H9 (cell line): ENCODE measurements at regions not wholly inside any gene's neighbourhood (a gene's known extent, or its start where the extent isn't known, plus 50 kb on each side); places are given as distances from the start of the nearest gene placed in this dataset.

Experiments
- DNase-seq: peaks from one replicate; pipeline ENCODE4 v3.0.0-alpha.2; 2017
- H2AFZ ChIP-seq: one replicate; pipeline ENCODE4 v1.6.1; 2013; ENCODE audit warnings: mild to moderate bottlenecking, low read length, control low read depth, moderate library complexity
- H2AK5ac ChIP-seq: 2 replicates; pipeline ENCODE4 v1.6.1; 2013; ENCODE audit warnings: low read length, control low read depth, mixed read lengths; ENCODE audit not compliant: insufficient read length
- H2BK120ac ChIP-seq: one replicate; pipeline ENCODE4 v1.6.1; 2013; ENCODE audit warnings: low read depth, mild to moderate bottlenecking, low read length, control low read depth, inconsistent platforms; ENCODE audit not compliant: poor library complexity, severe bottlenecking
- H2BK12ac ChIP-seq: 2 replicates; pipeline ENCODE4 v1.6.1; 2013; ENCODE audit warnings: low read length, control low read depth, mixed read lengths, low read depth; ENCODE audit not compliant: insufficient read length
- H2BK15ac ChIP-seq: 2 replicates; pipeline ENCODE4 v1.6.1; 2013; ENCODE audit warnings: low read depth, low read length, control low read depth
- H2BK20ac ChIP-seq: one replicate; pipeline ENCODE4 v1.6.1; 2013; ENCODE audit warnings: low read depth, mild to moderate bottlenecking, low read length, control low read depth, inconsistent platforms; ENCODE audit not compliant: poor library complexity, severe bottlenecking
- H2BK5ac ChIP-seq: 2 replicates; pipeline ENCODE4 v1.6.1; 2013; ENCODE audit warnings: low read length, control low read depth, mixed read lengths; ENCODE audit not compliant: insufficient read length
- H3K14ac ChIP-seq: 2 replicates; pipeline ENCODE4 v1.6.1; 2013; ENCODE audit warnings: low read length, control low read depth; ENCODE audit not compliant: insufficient read depth
- H3K18ac ChIP-seq: 2 replicates; pipeline ENCODE4 v1.6.1; 2013; ENCODE audit warnings: low read depth, mild to moderate bottlenecking, mixed read lengths, low read length, control low read depth; ENCODE audit not compliant: insufficient read length
- H3K23ac ChIP-seq: 2 replicates; pipeline ENCODE4 v1.6.1; 2013; ENCODE audit warnings: low read length, control low read depth, mixed read lengths, low read depth; ENCODE audit not compliant: insufficient read length
- H3K23me2 ChIP-seq: 2 replicates; pipeline ENCODE4 v1.6.1; 2013; ENCODE audit warnings: low read depth, mild to moderate bottlenecking, mixed read lengths, low read length, control low read depth; ENCODE audit not compliant: insufficient read length, poor library complexity, severe bottlenecking
- H3K27ac ChIP-seq: 2 replicates; pipeline ENCODE4 v1.5.1; 2013; ENCODE audit warnings: low read length, control low read depth, mixed read lengths, low read depth; ENCODE audit not compliant: insufficient read length
- H3K27me3 ChIP-seq: 2 replicates; pipeline ENCODE4 v1.6.1; 2013; ENCODE audit warnings: low read length, control low read depth, inconsistent platforms; ENCODE audit not compliant: insufficient read depth
- H3K4ac ChIP-seq: 2 replicates; pipeline ENCODE4 v1.6.1; 2013; ENCODE audit warnings: low read depth, mild to moderate bottlenecking, control low read depth, inconsistent platforms, low read length, moderate library complexity
- H3K4me1 ChIP-seq: 2 replicates; pipeline ENCODE4 v1.6.1; 2013; ENCODE audit warnings: low read length, control low read depth, inconsistent platforms; ENCODE audit not compliant: insufficient read depth
- H3K4me2 ChIP-seq: 2 replicates; pipeline ENCODE4 v1.6.1; 2013; ENCODE audit warnings: low read length, control low read depth, mixed read lengths; ENCODE audit not compliant: insufficient read length, insufficient read depth
- H3K56ac ChIP-seq: 2 replicates; pipeline ENCODE4 v1.6.1; 2013; ENCODE audit warnings: low read depth, mild to moderate bottlenecking, mixed read lengths, low read length, control low read depth; ENCODE audit not compliant: insufficient read length
- H3K79me1 ChIP-seq: 2 replicates; pipeline ENCODE4 v1.6.1; 2013; ENCODE audit warnings: low read depth, mild to moderate bottlenecking, moderate library complexity, low read length, control low read depth, inconsistent platforms; ENCODE audit not compliant: insufficient read depth, poor library complexity, severe bottlenecking
- H3K79me2 ChIP-seq: 2 replicates; pipeline ENCODE4 v1.6.1; 2013; ENCODE audit warnings: low read length, control low read depth, inconsistent platforms; ENCODE audit not compliant: insufficient read depth
- H3K9ac ChIP-seq: 2 replicates; pipeline ENCODE4 v1.6.1; 2013; ENCODE audit warnings: low read length, control low read depth, mixed read lengths; ENCODE audit not compliant: insufficient read length; ENCODE audit errors: extremely low read depth
- H3K9me3 ChIP-seq: one replicate; pipeline ENCODE4 v1.6.1; 2013; ENCODE audit warnings: low read depth, low read length, inconsistent platforms; ENCODE audit not compliant: control insufficient read depth
- H3T11ph ChIP-seq: one replicate; pipeline ENCODE4 v1.6.1; 2013; ENCODE audit warnings: mild to moderate bottlenecking, low read length, control low read depth, inconsistent platforms
- H4K20me1 ChIP-seq: one replicate; pipeline ENCODE4 v1.6.1; 2013; ENCODE audit not compliant: control insufficient read depth, insufficient read length, insufficient read depth
- H4K5ac ChIP-seq: 2 replicates; pipeline ENCODE4 v1.6.1; 2013; ENCODE audit warnings: low read depth, mild to moderate bottlenecking, mixed read lengths, low read length, control low read depth; ENCODE audit not compliant: insufficient read length
- H4K8ac ChIP-seq: replicated peaks from 2 replicates; pipeline ENCODE4 v1.6.1; 2013; ENCODE audit warnings: low read length, control low read depth, mixed read lengths, low read depth; ENCODE audit not compliant: insufficient read length
- H4K91ac ChIP-seq: 2 replicates; pipeline ENCODE4 v1.6.1; 2013; ENCODE audit warnings: low read depth, mild to moderate bottlenecking, moderate library complexity, mixed read lengths, low read length, control low read depth; ENCODE audit not compliant: insufficient read length
- H3K27ac Mint-ChIP-seq, 3 experiments: 2 replicates in 2 of 3; 3 replicates in 1 of 3; pipeline ENCODE4 v1.8.0; 2020 to 2021; ENCODE audit warnings: mixed read lengths in 3 of 3, mild to moderate bottlenecking in 1 of 3, moderate library complexity in 1 of 3
- H3K27me3 Mint-ChIP-seq: 2 replicates; pipeline ENCODE4 v1.8.0; 2021; ENCODE audit warnings: low read depth, mild to moderate bottlenecking, moderate library complexity, mixed read lengths
- H3K36me3 Mint-ChIP-seq, 3 experiments: 2 replicates in 2 of 3; 3 replicates in 1 of 3; pipeline ENCODE4 v1.8.0; 2020 to 2021; ENCODE audit warnings: low read depth in 3 of 3, mixed read lengths in 3 of 3; ENCODE audit not compliant: insufficient read depth in 1 of 3
- H3K4me1 Mint-ChIP-seq, 2 experiments: 2 replicates each; pipeline ENCODE4 v1.8.0; 2020; ENCODE audit warnings: mixed read lengths in 2 of 2
- H3K4me3 Mint-ChIP-seq, 2 experiments: 2 replicates in 1 of 2; 3 replicates in 1 of 2; pipeline ENCODE4 v1.8.0; 2020 to 2021; ENCODE audit warnings: mild to moderate bottlenecking in 2 of 2, mixed read lengths in 2 of 2, moderate library complexity in 1 of 2
- H3K9me3 Mint-ChIP-seq, 2 experiments: 2 replicates in 1 of 2; 3 replicates in 1 of 2; pipeline ENCODE4 v1.8.0; 2020; ENCODE audit warnings: mild to moderate bottlenecking in 2 of 2, mixed read lengths in 2 of 2, moderate library complexity in 1 of 2
- CTCF ChIP-seq: fragments of 200-600 bp; sonication (generic); conservative IDR thresholded peaks from 3 replicates; pipeline ENCODE4 v1.8.0; 2021; ENCODE audit warnings: antibody characterized with exemption, mild to moderate bottlenecking
- WGBS: extraction: QIAGEN DNeasy Blood & Tissue Kit; methylation state at CpG from one replicate; pipeline ENCODE4 v1.1.7; 2013; ENCODE audit warnings: missing lambda C conversion rate, low lambda C conversion rate, mixed read lengths; ENCODE audit not compliant: insufficient read length; ENCODE audit errors: extremely low coverage; 5-methylcytosine and 5-hydroxymethylcytosine counted together

DNA sequence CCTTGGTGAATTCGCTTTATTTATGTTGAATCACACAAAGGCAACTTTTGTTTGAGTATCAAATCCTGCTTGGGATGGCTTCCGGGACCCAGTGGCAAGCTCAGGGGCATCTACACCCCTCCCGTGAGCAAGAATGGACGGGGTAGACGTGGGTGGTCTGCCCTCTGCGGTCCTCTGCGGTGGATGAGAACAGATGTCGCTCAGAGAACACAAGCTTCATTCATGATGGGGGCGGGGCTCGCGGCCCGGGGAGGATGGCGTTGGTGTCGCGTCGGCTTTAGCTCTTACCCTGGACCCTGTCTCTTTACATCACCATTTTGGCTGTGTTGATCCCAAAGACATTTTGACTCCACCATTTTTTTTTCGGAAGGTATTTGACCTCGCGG, 158.5 kb upstream of the RTL1 start:
- H3K4me2 ChIP-seq, result no peak overlapping the region
- no peaks in the 10 kb centered on the region for H3K9me3 ChIP-seq
- no peak overlapping the region for H4K5ac ChIP-seq

More for the DNA sequence above, 158.5 kb upstream of the RTL1 start:
- Mint-ChIP-seq H3K36me3 (no peaks in the 10 kb centered on the region; a peak in 2 of 7 replicates), H3K27ac (no peak overlapping the region), H3K9me3 (peaks cover 8 to 9% of the 10 kb centered on the region in 2 experiments), H3K27me3 (peaks cover 16% of the 10 kb centered on the region), H3K4me3 (no peak overlapping the region), H3K4me1 (no peaks in the 10 kb centered on the region)
- no peak overlapping the region for H3K56ac ChIP-seq
- no peak overlapping the region for H3K23ac ChIP-seq
- H3K4ac ChIP-seq, result no peak overlapping the region
- H3K23me2 ChIP-seq, result no peaks in the 10 kb centered on the region
- H3T11ph ChIP-seq, result no peak overlapping the region
- no peak overlapping the region for H3K14ac ChIP-seq
- H2AFZ ChIP-seq, result no peak overlapping the region
- no peak overlapping the region for H2BK5ac ChIP-seq
- no peak for DNase-seq
- H3K9ac ChIP-seq, result no peak overlapping the region
- WGBS, result no CpG with 5 or more reads among the region's 19 CpGs
- H3K27ac ChIP-seq, result no peak overlapping the region
- H2BK15ac ChIP-seq, result no peak overlapping the region
- no peak overlapping the region for H2BK120ac ChIP-seq
- no peaks in the 10 kb centered on the region for H4K20me1 ChIP-seq
- H2AK5ac ChIP-seq, result no peak overlapping the region
- H3K4me1 ChIP-seq, result no peaks in the 10 kb centered on the region
- TF ChIP-seq CTCF, result no peak
- H3K79me2 ChIP-seq, result no peaks in the 10 kb centered on the region
- H3K27me3 ChIP-seq, result no peaks in the 10 kb centered on the region
- no peak overlapping the region for H4K91ac ChIP-seq
- H3K18ac ChIP-seq, result no peak overlapping the region
- no peaks in the 10 kb centered on the region for H3K79me1 ChIP-seq
- H4K8ac ChIP-seq, result no peak overlapping the region
- H2BK12ac ChIP-seq, result no peak overlapping the region
- H2BK20ac ChIP-seq, result no peak overlapping the region
